Liver (tissue), 7 donors: ENCODE measurements at regions not wholly inside any gene's neighbourhood (a gene's known extent, or its start where the extent isn't known, plus 50 kb on each side); places are given as distances from the start of the nearest gene placed in this dataset.
A peak's percentile ranks its signal among the peaks of the same experiment; 100 is the strongest.

Experiments
- DNase-seq: peaks from one replicate; pipeline ENCODE4 v3.0.0-alpha.2; 2017; ENCODE audit warnings: low spot score
- H3K27ac ChIP-seq, 2 donors: one replicate each; pipeline ENCODE4 v1.7.0; 2013; ENCODE audit warnings: inconsistent platforms in 2 of 2, low read length in 2 of 2, control low read depth in 1 of 2, low read depth in 1 of 2, mild to moderate bottlenecking in 1 of 2
- H3K27me3 ChIP-seq, 4 donors: one replicate each; pipeline versions ENCODE4 v1.6.1 to v1.7.0; 2013; ENCODE audit warnings: low read length in 3 of 4, inconsistent platforms in 1 of 4, mild to moderate bottlenecking in 1 of 4, moderate library complexity in 1 of 4; ENCODE audit not compliant: control insufficient read depth in 4 of 4, insufficient read depth in 4 of 4
- H3K36me3 ChIP-seq, 4 donors: one replicate each; pipeline versions ENCODE4 v1.6.1 to v1.7.0; 2013; ENCODE audit warnings: low read length in 3 of 4, mild to moderate bottlenecking in 3 of 4, low read depth in 1 of 4, moderate library complexity in 1 of 4; ENCODE audit not compliant: control insufficient read depth in 4 of 4, insufficient read depth in 3 of 4
- H3K4me1 ChIP-seq, 4 donors: one replicate each; pipeline versions ENCODE4 v1.6.1 to v1.7.0; 2013; ENCODE audit warnings: low read length in 3 of 4, mild to moderate bottlenecking in 3 of 4, moderate library complexity in 1 of 4; ENCODE audit not compliant: control insufficient read depth in 4 of 4, insufficient read depth in 4 of 4
- H3K4me3 ChIP-seq, 3 donors: one replicate each; pipeline versions ENCODE4 v1.6.1 to v1.7.0; 2013; ENCODE audit warnings: low read length in 3 of 3, control low read depth in 1 of 3, low read depth in 1 of 3, mild to moderate bottlenecking in 1 of 3
- H3K9ac ChIP-seq, 2 donors: one replicate each; pipeline ENCODE4 v1.7.0; 2013; ENCODE audit warnings: low read length in 2 of 2, mild to moderate bottlenecking in 2 of 2, moderate library complexity in 2 of 2, control low read depth in 1 of 2, low read depth in 1 of 2
- H3K9me3 ChIP-seq, 4 donors: one replicate each; pipeline versions ENCODE4 v1.6.1 to v1.7.0; 2013; ENCODE audit warnings: low read length in 3 of 4; ENCODE audit not compliant: control insufficient read depth in 4 of 4
- ATF3 ChIP-seq: IDR thresholded peaks from 2 replicates; pipeline ENCODE4 v1.6.1; 2016; ENCODE audit warnings: antibody characterized with exemption
- EGR1 ChIP-seq, 2 donors: IDR thresholded peaks; 2 replicates each; pipeline ENCODE4 v1.6.1; 2016 to 2018; ENCODE audit warnings: antibody characterized with exemption in 2 of 2, low read depth in 2 of 2
- FOXA1 ChIP-seq: IDR thresholded peaks from 2 replicates; pipeline ENCODE4 v1.6.1; 2016; ENCODE audit warnings: antibody characterized with exemption
- FOXA2 ChIP-seq: IDR thresholded peaks from 2 replicates; pipeline ENCODE4 v1.6.1; 2016; ENCODE audit warnings: antibody characterized with exemption
- HNF4A ChIP-seq, 2 donors: conservative IDR thresholded peaks; 2 replicates each; pipeline ENCODE4 v1.6.1; 2016; ENCODE audit warnings: antibody characterized with exemption in 2 of 2, mild to moderate bottlenecking in 2 of 2
- HNF4G ChIP-seq: IDR thresholded peaks from 2 replicates; pipeline ENCODE4 v1.6.1; 2016; ENCODE audit warnings: antibody characterized with exemption
- JUND ChIP-seq, 2 donors: IDR thresholded peaks; 2 replicates each; pipeline ENCODE4 v1.6.1; 2016; ENCODE audit warnings: antibody characterized with exemption in 2 of 2
- NR2F2 ChIP-seq: IDR thresholded peaks from 2 replicates; pipeline ENCODE4 v1.6.1; 2016; ENCODE audit warnings: antibody characterized with exemption
- RAD21 ChIP-seq, 2 donors: IDR thresholded peaks; 2 replicates each; pipeline ENCODE4 v1.6.1; 2016; ENCODE audit warnings: antibody characterized with exemption in 2 of 2, mild to moderate bottlenecking in 2 of 2
- RXRA ChIP-seq, 2 donors: IDR thresholded peaks; 2 replicates each; pipeline ENCODE4 v1.6.1; 2017 to 2018; ENCODE audit warnings: antibody characterized with exemption in 2 of 2, mild to moderate bottlenecking in 1 of 2
- SP1 ChIP-seq: IDR thresholded peaks from 2 replicates; pipeline ENCODE4 v1.6.1; 2018; ENCODE audit warnings: antibody characterized with exemption, mild to moderate bottlenecking
- TAF1 ChIP-seq: conservative IDR thresholded peaks from 2 replicates; pipeline ENCODE4 v1.6.1; 2016; ENCODE audit warnings: antibody characterized with exemption, mild to moderate bottlenecking
- ZBTB33 ChIP-seq: IDR thresholded peaks from 2 replicates; pipeline ENCODE4 v1.6.1; 2016; ENCODE audit warnings: antibody characterized with exemption
- WGBS: extraction: QIAGEN DNeasy Blood & Tissue Kit; methylation state at CpG from one replicate; pipeline ENCODE4 v1.1.7; 2013; 5-methylcytosine and 5-hydroxymethylcytosine counted together
- TF ChIP-seq, protein P1 (sequence below): IDR thresholded peaks from 2 replicates; pipeline ENCODE4 v1.6.1; 2016; ENCODE audit warnings: antibody characterized with exemption
- donor health status: healthy.
- donor health status: healthy.
- donor health status: healthy.
- donor health status: healthy.

DNA sequence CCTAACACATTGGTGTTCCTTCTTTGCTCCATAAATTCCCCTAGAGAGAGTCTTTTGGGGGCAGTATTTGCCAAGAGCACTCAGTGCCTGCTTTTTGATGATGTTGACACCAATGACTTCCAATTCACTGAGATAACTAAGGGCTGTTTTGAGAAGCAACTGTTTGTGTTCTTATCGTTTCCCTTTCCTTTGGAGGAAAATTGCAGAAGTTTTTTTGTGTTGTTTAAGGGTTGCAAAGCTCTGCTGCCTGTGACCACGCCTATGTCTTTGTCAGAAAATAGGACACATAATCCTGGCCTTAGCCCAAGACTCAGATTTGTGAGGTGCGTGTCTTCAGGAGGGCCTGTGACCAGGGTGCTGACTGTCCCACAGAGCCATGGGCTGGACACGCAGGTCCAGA lies 99.6 kb downstream of the FAM43A start:
- H3K27ac ChIP-seq: no peak overlapping the region
- H3K27me3 ChIP-seq: no peaks in the 10 kb centered on the region
- 59% methylated on average over 4 of the region's 4 CpGs for WGBS
- H3K4me1 ChIP-seq: no peaks in the 10 kb centered on the region
- H3K9me3 ChIP-seq: no peaks in the 10 kb centered on the region
- no peak overlapping the region for H3K4me3 ChIP-seq
- H3K9ac ChIP-seq: no peak overlapping the region
- TF ChIP-seq HNF4A (conservative IDR thresholded peaks at IDR 0.05) (no peak), FOXA1 (no peak), RAD21 (IDR thresholded peaks at IDR 0.05) (peak; percentile 37 to 49)
- TF ChIP-seq, protein P1, sequence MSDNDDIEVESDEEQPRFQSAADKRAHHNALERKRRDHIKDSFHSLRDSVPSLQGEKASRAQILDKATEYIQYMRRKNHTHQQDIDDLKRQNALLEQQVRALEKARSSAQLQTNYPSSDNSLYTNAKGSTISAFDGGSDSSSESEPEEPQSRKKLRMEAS: peak; percentile 18
- no peaks in the 10 kb centered on the region for H3K36me3 ChIP-seq
- no peak for DNase-seq

DNA sequence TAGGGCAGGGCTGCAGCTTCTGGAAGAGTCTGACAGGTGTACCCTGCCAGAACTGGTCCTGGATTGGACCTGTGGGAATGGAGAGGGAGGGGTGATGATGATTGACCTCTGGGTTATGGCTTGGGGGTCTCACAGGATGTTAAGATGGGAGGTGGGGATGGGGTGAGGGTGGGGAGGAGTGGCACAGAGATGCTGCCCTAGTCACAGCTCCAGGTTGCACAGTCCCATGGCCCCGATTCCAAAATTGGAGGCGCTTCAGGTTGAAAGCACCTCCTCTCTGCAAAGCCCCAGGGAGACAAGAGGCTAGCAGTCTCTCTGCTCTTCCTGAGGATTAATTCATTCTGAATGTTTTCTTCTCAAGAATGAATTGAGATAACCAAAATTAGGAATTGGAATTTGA lies 101.4 kb downstream of the FAM43A start:
- Histone ChIP-seq H3K4me1 (no peaks in the 10 kb centered on the region), H3K27ac (no peak overlapping the region), H3K36me3 (no peaks in the 10 kb centered on the region), H3K4me3 (no peak overlapping the region), H3K27me3 (no peaks in the 10 kb centered on the region), H3K9ac (no peak overlapping the region), H3K9me3 (no peaks in the 10 kb centered on the region)
- TF ChIP-seq JUND (IDR thresholded peaks at IDR 0.05): no peak
- TF ChIP-seq HNF4G: no peak
- WGBS: 98% methylated on average over 2 of the region's 2 CpGs
- DNase-seq: no peak

DNA sequence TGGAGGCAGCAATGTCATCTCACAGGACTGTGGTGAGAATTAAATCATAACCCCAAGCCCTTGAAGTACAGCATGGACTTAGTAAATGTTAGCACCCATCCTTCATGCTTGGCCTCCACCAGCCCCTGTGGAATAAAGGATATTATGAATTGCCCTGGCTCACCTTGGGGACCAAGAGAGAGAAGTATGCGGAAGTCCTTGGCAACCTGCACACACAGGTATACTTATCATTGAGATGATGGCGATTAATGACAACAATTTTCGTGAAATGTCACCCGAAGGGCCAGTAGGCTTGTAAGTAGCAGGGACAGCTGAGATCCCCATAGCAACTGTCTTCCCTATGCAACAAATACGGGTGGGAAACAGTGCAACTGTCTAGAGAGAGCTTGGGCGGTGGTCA lies 102.0 kb downstream of the FAM43A start:
- H3K4me1 ChIP-seq: no peaks in the 10 kb centered on the region
- WGBS: 96% methylated on average over 6 of the region's 6 CpGs
- H3K9ac ChIP-seq: no peak overlapping the region
- no peak overlapping the region for H3K27ac ChIP-seq
- TF ChIP-seq RXRA (IDR thresholded peaks at IDR 0.05) (no peak), SP1 (no peak), FOXA2 (no peak), JUND (IDR thresholded peaks at IDR 0.05) (no peak), TAF1 (no peak), ATF3 (no peak), NR2F2 (no peak), RAD21 (IDR thresholded peaks at IDR 0.05) (no peak), HNF4A (conservative IDR thresholded peaks at IDR 0.05) (no peak), FOXA1 (no peak), EGR1 (IDR thresholded peaks at IDR 0.05; ENCODE audit: low read depth in 2 of 2) (no peak), ZBTB33 (no peak)
- TF ChIP-seq, protein P1: no peak
- no peak overlapping the region for H3K4me3 ChIP-seq
- no peaks in the 10 kb centered on the region for H3K9me3 ChIP-seq
- H3K36me3 ChIP-seq: no peaks in the 10 kb centered on the region
- DNase-seq: no peak
- H3K27me3 ChIP-seq: no peaks in the 10 kb centered on the region
